ENCODE measurements at regions not wholly inside any gene's neighbourhood (a gene's known extent, or its start where the extent isn't known, plus 50 kb on each side); places are given as distances from the start of the nearest gene placed in this dataset.

DNA sequence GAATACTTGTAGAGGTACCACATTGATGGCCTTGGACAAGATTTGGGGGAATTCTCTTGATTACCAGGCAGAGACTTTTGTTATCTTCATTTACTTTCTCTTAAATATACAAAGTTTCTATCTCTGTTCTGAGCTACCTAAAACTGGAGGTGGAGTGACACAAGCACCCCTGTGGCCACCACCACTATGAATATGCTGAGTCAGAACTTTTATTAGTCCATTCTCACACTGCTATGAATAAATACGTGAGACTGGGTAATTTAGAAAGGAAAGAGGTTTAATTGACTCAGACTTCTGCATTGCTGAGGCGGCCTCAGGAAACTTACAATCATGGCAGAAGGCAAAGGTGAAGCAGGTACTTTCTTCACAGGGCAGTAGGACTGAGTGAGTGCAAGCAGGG, 67.1 kb downstream of the RTL3 start:
- TF ChIP-seq, protein P1, sequence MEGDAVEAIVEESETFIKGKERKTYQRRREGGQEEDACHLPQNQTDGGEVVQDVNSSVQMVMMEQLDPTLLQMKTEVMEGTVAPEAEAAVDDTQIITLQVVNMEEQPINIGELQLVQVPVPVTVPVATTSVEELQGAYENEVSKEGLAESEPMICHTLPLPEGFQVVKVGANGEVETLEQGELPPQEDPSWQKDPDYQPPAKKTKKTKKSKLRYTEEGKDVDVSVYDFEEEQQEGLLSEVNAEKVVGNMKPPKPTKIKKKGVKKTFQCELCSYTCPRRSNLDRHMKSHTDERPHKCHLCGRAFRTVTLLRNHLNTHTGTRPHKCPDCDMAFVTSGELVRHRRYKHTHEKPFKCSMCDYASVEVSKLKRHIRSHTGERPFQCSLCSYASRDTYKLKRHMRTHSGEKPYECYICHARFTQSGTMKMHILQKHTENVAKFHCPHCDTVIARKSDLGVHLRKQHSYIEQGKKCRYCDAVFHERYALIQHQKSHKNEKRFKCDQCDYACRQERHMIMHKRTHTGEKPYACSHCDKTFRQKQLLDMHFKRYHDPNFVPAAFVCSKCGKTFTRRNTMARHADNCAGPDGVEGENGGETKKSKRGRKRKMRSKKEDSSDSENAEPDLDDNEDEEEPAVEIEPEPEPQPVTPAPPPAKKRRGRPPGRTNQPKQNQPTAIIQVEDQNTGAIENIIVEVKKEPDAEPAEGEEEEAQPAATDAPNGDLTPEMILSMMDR (conservative IDR thresholded peaks at IDR 0.05; ENCODE audit: low read depth, low read length): no peak
- no peak for TF ChIP-seq EZH2 (IDR thresholded peaks at IDR 0.05; ENCODE audit: borderline replicate concordance, low read depth, low read length, poor library complexity, severe bottlenecking)

All from A673 (cell line).